HG02678 (cell line): ENCODE measurements at regions not wholly inside any gene's neighbourhood (a gene's known extent, or its start where the extent isn't known, plus 50 kb on each side); places are given as distances from the start of the nearest gene placed in this dataset.
A peak's percentile ranks its signal among the peaks of the same experiment; 100 is the strongest.

Source experiments
- ATAC-seq: cut with Tn5 transposase; IDR thresholded peaks from one replicate; pipeline ENCODE4 v1.9.1; 2021; ENCODE audit warnings: mild to moderate bottlenecking, moderate library complexity; ENCODE audit not compliant: unreplicated experiment

- ATAC-seq = no peak
These were observed 121.8 kb downstream of the SPCS3 start for GRCh38 chr4:176441594-176441993.

- ATAC-seq = no peak
These were observed 123.4 kb downstream of the SPCS3 start for GRCh38 chr4:176443117-176443516.

DNA sequence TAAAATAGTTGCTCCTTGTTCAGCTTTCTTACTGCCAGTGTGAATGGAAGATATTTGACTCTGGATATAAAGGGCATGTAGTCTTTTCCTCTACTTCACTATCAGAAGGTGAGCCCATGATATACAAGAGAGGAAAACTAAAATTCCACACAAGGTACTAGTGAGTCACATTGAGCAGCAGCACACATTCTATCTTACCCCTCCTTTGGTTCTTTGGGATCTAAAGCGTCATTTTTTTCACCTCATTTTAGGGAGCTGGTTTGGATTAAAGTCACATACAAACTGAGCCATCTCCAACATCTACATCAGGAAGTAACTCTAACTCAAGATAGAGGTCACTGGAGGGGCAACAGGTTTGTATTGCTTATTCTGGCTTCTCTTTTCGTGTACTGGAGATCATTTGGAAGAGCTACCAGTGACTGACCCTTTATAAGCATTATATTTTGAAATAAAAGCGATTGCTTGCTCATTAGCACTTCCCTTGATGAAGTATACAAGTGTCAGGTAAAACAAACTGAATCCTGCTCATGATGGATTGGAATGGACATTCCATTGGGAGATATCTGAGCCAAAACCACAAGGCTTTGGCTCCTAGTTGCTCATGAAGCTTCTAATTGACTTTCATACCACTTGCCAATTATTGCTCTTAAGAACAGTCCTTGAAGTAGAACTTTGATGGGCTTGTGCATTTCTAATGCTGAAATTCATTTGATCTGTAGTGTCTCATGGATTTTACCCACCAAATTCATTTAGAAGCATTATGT, 124.1 kb downstream of the SPCS3 start:
- ATAC-seq = no peak

DNA sequence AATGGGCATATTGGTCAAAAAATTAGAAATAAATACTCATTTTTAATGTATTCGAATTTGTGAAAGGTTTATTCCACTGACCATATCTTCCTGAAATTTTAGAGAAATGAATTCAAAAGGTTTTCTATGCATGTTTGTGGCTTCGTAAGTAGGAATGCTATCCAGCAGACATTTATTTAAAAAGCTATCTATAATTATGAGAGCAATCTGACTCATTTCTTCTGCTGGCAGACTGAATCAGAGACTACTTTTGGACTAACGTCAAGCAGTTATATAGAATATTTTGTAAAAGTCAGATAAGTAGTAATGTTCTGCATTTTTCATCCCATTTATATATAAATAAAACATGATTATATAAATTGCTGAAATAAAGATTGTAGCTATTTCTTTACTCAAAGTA, 125.0 kb downstream of the SPCS3 start:
- no peak for ATAC-seq

GRCh38 chr4:176448761-176449160, 129.0 kb downstream of the SPCS3 start:
- ATAC-seq = no peak

DNA sequence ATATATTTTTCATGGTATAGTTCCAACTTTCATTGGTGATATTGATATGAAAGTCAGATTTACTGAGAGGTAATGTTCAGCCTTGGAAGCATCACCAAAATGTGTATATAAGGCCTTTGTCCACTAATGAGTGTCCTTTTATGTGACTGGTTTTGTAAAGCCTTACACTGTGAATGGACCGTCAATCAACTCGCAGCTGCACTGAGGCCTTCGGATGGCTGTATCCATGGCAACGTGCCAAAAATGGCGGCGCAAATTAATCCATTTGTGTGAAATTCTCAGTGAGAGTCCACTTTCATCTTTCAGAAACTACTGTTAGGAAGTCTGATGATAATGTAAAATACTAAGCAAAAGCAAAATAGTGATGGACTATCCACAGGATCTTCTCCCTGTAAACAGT, 131.7 kb downstream of the SPCS3 start:
- ATAC-seq = no peak

DNA sequence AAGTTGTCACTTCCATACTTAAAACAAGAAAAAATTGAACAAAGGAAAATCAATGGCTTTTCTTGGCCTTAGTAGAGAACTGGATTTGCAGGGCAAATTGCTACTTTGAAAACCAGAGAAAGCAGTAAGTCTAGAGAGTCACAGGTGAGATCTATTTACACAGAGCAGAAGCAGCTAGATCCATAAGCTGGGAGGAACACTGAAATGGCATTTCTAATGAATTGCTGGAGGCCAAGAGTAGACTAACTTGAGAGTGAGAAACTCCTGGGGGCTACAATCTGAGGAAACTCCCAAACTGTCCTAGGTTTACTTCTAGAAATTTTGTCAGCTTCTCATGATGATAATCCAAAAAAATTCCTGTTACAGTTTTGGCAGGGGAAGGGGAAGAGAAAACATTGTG, 133.3 kb downstream of the SPCS3 start:
- ATAC-seq = no peak

- no peak for ATAC-seq
These were observed 133.9 kb downstream of the SPCS3 start for GRCh38 chr4:176453658-176454057.

- ATAC-seq = peak; percentile 99
These were observed 145.0 kb downstream of the SPCS3 start for GRCh38 chr4:176464748-176465147.

- no peak for ATAC-seq
These were observed 147.2 kb downstream of the SPCS3 start for GRCh38 chr4:176467001-176467400.

DNA sequence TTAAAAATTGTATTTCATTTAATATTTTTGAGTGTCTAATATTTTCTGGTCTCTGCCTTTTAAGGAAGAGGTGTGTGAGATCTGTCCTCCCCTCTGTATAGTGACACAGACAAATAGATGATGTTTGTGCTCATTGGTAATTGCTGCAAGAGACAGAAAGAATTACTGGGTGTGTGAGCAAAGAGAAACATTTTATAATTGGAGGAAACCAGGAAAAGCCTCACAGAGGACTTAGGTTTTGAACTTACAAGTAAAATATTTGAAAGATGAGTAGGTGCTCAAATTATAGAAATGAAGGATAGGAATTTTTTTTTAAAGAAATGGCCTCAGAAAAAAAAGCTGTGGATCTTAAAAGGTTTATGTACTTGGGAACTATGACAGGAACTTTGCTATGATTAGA, 149.8 kb downstream of the SPCS3 start:
- no peak for ATAC-seq

DNA sequence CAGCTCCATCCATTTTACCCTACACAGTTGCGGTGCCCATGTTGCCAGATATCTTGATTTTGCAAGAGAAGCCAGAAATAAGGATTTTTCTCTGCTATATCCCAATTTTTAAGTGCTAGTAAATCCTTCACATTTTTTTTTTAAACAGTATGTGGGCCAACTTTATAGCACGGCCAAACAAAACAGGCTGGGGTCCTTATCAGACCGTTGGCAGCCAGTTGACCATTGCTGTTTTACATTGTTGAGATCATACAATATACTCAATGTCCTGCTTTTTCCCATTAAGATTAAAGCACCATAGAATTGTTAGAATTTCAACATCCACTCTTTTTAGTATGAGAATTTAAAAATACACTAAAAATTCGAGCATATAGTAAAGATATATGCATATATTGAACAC, 150.9 kb downstream of the SPCS3 start:
- no peak for ATAC-seq

GRCh38 chr4:176475067-176475466, 155.3 kb downstream of the SPCS3 start:
- ATAC-seq = no peak

DNA sequence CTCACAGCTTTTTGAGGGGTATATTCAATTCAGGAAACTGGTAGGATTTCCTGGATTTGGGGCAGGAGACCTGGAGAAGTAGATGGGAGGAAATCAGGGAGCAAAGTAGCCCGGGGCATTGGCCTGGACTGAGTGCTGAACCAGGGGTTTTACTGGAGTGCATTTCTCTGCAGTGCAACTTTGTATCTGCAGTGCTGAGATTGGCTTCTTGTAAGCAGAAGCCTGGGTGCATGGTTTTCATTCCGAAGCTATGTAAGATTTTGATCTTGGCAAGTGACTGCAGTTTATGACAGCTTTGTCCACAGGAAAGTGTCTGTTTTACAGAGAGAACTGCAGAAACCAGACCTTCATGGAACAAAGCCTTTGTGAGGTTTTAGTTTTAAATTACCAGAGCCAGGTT, 158.3 kb downstream of the SPCS3 start:
- no peak for ATAC-seq

DNA sequence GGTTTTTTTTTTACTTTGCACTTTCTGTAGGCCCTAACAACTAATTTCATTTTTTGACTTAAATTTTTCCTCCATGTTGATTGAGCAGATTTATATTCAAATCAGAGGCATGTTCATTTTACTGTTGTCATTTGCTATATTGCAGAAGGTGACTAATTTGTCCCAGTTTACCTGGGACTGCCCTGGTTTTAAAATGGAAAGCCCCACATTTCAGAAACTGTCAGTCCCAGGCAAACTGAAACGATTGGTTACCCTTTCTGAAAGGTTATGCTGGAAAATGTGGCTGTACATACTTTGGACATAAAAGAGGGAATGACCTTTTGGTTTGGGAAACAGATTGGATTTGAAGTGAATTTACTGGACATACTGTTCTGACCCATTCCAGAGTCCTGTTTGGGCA, 160.0 kb downstream of the SPCS3 start:
- peak; percentile 59 for ATAC-seq

- no peak for ATAC-seq
These were observed 163.2 kb downstream of the SPCS3 start for GRCh38 chr4:176482972-176483371.

GRCh38 chr4:176484301-176484984, 164.7 kb downstream of the SPCS3 start:
- ATAC-seq = no peak

DNA sequence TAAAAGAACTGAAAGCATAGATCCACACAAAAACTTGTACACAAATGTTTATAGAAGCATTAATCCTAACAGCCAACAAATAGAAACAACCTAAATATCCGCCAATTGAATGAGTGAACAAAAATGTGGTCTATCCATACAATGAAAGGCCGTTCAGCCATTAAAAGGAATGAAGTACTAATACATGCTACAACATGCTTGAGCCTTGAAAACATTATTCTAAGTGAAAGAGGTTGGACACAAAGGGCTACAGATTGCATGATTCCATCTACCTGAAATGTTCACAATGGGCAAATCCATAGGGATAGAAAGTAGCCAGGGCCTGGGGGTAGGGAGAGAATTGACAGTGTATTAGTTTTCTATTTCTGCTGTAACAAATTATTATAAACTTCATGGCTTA, 169.2 kb downstream of the SPCS3 start:
- no peak for ATAC-seq

GRCh38 chr4:176492646-176493302, 173.0 kb downstream of the SPCS3 start:
- ATAC-seq = peak; percentile 100

- no peak for ATAC-seq
These were observed 179.0 kb downstream of the SPCS3 start for GRCh38 chr4:176498617-176499256.

DNA sequence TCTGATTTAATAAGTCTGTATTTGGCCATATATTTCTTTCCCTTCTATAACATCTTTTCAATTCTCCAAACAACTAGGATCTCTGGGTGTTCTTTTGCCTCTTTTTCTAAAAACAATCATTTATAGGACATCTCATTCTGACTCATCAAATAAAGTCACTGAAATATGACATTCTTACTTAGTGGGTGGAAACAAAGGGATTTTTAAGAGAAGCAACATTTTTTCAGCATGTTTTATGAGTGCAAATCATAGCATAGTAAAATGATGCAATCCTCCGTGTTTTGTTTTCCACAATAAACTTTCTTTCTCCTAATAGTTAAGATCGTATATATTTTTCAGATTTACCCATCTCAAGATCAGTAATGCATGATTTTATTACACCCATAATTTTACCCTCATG, 179.8 kb downstream of the SPCS3 start:
- no peak for ATAC-seq

DNA sequence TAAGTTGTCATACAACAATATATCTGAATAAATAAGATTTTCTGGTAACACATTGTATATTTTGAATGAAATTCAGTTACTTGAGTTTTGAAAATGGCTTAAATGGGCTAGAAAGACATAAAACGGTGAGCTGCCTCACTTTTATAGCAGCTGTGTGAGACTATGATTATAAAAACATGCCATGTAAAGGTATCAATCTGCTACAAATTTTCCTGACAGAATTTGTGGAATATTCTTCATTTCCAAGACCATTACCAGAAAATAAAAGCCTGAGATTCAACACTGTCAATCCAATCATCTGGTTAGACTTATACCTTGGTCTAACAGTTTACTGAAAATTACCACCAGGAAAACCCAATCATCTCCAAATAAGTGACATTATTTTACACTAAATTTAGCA, 181.1 kb downstream of the SPCS3 start:
- no peak for ATAC-seq
